Activated gamma-delta T cell treated with Interleukin-2 at 50 U/mL for 16 hours (primary cell): ENCODE measurements at regions not wholly inside any gene's neighbourhood (a gene's known extent, or its start where the extent isn't known, plus 50 kb on each side); places are given as distances from the start of the nearest gene placed in this dataset.
"Not testable (repeated sequence)": the region's sequence is repeated elsewhere in the genome, so short reads cannot be mapped to it uniquely, and the experiment has no call there.

Experiments
- DNase-seq: peaks from one replicate; pipeline ENCODE4 v3.0.0-alpha.2; 2020

DNA sequence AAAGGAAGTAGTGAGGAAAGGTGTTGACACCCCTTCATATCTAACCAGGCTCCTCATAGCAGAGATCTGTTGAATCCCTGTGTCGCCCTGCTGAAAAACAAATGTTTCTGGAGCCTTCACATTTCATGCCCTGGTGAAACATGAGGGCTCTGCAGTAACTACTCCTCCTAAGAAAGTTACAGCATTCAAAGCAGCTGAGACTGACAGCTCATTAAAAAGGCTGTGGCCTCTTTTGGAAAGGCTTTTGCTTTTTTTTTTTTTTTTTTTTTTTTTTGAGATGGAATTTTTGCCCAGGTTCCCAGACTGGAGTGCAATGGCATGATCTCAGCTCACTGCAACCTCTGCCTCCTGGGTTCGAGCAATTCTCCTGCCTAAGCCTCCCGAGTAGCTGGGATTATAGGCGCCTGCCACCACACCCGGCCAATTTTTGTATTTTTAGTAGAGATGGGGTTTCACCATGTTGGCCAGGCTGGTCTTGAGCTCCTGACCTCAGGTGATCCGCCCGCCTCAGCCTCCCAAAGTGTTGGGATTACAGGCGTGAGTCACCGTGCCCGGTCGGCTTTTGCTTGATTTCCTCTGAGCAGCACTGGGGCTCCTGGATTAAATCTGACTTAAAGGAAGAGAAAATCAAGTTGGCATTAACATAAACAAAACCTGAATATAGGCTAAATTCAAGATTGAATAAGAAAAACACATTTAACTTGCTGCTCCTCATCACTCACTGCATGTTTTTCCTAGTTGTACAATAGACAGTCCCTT, 112.9 kb downstream of the PCSK1 start:
- DNase-seq, result not testable (repeated sequence)

DNA sequence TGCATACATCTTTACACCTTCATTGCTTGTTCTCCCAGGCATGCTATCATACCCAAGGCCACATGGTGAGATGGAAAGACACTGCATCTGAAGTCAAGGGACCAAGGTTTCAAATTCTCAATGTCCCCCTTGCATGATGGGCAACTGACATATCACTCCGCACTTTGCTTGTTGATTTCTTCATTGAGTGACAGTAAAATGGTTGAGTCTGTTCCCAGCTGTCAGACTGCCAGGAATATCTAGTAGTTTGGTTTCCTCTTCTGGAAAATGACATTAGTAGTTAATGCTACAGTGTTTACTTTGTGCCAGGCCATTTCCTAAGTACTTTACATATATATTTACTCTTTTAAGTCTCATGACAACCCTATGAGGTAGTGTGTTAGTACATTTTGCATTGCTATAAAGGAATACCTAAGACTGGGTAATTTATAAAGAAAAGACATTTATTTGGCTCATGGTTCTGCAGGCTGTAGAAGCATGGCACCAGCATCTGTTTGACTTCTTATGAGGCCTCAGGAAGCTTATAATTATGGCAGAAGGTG, 114.4 kb downstream of the PCSK1 start:
- no peak for DNase-seq

DNA sequence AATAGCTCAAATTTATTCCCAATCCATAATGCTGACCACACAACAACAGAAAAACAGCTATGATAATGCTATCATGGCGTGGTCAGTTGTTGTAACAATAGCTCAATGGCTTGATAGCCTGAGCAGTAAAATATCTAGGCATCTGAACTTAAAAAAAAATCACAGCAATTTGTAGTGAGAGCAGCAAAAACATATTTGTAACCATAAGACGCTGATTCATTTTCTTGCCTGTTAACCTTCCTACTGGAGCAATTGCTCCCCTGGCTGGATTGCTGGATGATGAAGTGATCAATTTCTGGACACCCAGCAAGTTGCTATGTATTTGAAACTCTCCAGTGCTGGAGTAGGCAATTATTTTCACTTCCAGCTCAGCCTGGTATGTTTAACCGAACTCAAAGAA, 115.1 kb downstream of the PCSK1 start:
- DNase-seq, result no peak

DNA sequence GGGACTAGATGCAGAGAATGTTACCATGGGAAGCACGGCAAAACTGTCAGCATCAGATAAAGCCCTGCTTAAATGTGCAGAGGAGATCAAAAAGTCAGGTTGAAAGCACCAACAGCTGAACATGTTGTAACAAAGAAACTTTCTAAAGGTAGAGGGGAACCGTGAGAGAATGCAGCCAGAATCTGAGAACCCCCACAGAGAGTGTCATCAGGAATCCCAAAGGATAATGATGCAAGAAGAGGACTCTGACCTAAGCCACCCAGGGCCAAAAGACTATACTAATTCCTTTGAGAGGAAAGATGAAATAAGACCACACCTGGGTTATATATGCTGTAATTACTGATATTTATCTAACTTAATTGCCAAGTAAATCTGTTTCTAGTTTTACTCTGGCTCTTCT, 116.6 kb downstream of the PCSK1 start:
- DNase-seq, result no peak

DNA sequence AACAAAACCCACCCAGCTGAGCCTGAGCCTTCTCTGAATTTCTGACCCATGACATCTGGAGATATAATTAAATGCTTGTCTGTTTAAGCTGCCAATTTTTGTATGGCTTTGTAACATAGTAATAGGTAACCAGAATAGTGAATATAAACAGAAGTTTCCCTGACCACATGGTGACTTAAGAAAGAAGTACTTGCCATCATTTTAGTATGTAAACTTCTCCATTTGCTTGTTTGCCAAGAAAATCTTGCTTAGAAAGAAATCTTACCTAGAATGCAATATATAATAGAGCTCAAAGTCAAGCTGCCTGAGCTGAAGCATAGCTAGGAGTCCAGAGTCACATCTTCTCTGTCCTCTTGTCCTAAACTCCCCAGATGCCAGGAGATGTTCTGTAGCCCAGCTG, 117.0 kb downstream of the PCSK1 start:
- DNase-seq, result no peak

DNA sequence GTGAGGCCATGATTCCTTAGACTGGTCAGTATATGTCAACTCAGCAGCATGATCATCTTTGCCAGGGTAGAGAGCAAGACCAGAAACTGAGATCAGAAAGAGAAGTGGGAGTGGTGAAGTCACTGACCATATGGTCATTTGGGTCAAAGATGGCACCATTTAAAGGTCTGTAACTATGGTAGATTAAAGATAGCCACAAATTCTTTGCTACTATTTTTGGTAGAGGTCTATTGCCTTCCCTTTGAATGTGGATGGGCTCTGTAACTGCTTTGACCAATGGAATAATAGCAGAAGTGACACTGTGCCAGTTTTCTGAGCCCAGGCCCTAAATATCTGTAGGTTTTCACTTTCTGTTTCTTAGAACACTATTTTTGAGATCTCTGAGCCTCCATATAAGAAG, 117.6 kb downstream of the PCSK1 start:
- no peak for DNase-seq

DNA sequence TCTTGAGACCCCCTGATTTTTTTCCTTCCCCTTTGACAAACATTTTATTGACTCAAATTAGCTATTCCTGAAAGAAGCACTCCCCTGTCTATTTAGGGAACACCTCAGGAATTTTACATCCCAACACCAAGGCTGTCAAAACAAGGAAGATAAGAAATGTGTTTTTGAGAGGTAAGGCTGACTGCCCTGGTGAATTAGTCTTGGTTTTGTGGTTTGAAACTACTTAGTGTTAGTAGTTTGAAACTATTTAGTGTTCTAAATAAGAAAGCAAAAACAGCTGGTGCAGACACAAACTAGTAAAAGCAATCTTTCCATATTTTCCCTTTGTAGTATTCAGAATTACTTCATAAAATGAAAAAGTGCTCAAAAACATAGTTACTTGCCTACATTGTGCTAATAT, 120.7 kb downstream of the PCSK1 start:
- DNase-seq, result no peak

DNA sequence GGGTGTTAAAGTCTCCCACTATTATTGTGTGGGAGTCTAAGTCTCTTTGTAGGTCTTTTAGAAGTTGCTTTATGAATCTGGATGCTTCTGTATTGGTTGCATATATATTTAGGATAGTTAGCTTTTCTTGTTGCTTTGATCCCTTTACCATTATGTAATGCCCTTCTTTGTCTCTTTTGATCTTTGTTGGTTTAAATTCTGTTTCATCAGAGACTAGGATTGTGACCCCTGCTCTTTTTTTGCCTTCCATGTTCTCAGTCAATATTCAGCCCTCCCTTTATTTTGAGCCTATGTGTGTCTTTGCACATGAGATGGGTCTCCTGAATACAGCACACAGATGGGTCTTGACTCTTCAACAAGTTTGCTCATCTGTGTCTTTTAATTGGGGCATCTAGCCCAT, 126.0 kb downstream of the PCSK1 start:
- DNase-seq, result not testable (repeated sequence)

DNA sequence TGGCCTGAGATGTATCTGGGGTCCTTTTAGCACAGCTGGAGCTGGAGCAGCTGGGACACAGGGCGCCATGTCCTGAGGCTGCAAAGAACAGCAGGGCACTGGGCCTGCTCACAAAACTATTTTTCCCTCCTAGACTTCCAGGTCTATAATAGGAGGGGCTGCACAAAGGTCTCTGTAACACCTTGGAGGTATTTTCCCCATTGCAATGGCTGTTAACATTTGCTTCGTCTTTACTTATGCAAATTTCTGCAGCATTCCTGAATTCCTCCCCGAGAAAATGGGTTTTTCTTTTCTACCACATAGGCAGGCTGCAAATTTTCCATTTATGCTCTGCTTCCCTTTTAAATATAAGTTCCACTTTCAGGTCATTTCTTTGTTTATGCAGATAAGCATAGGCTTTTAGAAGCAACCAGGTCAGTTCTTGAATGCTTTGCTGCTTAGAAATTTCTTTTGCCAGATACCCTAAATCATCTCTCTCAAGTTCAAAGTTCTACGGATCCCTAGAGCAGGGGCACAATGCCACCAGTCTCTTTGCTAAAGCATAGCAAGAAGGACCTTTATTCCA, 130.8 kb downstream of the PCSK1 start:
- no peak for DNase-seq

DNA sequence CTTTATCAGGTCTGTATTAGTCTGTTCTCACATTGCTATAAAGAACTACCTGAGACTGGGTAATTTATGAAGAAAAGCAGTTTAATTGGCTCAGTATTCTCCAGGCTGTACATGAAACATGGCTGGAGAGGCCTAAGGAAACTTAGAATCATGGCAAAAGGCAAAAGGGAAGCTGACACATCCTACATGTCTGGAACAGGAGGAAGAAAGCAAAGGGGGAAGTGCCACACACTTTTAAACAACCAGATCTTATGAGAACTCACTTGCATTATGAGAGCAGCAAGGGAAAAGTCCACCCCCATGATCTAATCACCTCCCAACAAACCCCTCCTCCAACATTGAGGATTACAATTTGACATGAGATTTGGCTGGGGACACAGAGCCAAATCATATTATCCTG, 132.1 kb downstream of the PCSK1 start:
- DNase-seq, result no peak

DNA sequence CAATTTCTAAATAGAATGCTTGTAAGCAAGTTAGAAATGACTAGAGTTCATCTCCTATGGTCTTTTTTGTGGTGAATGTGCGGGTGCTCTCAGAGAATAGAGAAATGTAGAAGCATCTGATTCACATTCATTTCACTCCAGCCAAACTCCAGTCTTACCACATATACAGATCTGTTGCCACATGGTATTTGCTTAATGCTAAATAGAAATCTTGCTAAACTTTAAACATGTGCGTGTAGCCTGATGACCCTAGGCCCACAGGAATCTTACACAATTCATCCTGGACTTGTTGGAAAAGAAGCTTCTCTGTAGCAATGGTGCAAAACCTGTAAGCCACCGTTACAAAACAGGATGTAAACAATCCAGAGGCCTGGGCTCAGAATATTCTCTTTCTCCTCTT, 135.2 kb downstream of the PCSK1 start:
- no peak for DNase-seq

DNA sequence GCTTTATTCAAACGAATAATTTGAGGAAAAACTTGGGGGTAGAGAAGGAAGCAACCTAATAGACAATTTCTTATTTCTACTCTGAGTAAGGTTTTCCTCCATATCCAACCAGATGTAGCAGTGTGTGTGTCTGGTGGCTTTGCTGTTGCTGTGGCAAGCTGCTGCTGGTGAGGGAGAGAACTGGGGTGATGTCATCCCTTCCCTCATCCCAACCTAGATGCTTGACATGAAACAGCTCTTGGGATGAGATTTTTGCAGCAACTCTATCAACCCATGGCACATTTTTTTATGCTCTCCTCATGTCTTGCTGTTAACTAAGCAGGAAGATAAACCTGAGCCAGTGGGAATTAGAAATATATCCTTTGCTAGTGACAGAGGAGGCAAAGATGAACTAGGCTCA, 135.8 kb downstream of the PCSK1 start:
- DNase-seq, result no peak

DNA sequence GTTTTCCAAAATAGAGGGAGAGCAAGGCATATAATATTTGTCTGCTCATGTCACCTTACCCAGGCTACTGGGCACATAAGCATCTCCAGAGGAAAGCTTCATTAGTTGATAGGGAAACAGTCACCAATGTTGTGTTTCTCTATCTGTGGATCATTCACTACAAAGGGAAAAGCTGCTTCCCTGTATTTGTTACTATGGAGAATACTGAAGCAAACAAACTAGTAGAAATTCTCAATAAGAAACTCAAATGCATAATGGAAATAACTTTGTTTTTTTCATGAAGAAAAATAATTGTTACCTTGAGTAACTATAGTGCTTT, 138.2 kb downstream of the PCSK1 start:
- no peak for DNase-seq

DNA sequence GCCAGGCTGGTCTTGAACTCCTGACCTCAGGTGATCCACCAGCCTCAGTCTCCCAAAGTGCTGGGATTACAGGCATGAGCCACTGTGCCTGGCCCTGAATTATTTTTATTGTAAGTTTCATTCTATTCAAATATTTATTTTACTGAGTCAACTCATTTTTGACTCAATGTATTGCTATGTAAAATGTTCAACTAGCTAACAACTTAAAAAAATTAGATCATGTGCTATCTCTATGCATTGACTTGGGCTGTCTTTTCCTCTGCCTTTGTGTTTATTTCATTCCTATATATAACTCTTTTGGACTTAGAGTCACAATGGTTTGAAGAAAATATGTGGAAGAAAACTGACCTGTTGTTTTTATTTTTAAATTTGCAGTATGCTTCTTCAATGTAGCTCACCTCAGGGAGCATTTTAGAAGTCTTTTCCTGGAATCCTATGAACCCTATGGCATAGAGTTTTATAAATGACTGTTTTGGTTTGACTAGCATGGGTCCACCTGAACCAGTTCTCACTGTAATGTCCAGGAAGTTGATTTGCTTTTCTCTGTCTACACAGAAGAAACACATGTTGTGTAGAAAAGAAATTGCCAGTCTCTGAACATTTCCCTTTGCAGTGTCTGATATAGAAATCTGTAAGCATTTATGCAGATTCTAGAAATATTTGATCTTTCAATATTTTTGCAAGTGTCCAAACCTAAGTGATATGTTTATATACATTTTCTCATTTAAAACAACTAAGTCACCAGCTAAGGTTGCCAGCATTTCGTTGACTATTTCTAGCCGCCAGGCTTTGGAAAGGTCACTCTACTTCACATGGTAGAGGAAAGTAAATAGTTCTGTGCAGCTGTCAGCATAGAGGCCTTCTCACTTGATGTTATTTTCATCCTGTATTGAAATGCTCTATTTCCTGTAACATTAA, 138.8 kb downstream of the PCSK1 start:
- DNase-seq, result no peak

DNA sequence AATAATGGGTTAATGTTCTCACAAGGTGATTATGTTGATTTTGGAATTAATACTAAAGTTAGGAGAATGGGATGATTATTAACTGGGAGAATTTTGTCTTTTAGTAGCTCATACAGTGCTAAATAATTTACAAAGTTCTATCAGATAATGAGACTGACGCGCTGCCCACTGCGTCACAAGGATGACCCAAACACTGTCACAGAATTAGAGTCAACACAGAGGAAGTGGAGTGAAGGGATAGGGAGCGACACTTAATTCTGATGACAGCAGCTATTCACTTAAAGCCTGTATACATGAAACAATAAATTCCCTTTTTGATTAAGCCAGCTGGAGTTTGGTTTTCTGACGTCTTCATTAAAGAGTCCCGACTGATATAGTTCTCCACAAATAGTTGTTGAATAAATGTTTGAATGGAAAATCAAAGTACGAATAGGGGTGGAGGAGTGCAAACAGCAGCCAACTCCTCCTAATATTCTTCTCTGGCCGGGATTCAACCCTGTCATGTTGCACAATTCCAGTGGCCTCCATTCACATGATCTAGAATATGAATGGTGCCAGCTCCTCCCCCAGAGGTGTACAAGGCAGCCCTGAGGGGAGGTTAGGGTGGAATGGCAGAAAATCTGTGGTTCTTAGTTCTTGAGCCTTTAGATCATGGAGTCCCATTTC, 140.3 kb downstream of the PCSK1 start:
- no peak for DNase-seq

DNA sequence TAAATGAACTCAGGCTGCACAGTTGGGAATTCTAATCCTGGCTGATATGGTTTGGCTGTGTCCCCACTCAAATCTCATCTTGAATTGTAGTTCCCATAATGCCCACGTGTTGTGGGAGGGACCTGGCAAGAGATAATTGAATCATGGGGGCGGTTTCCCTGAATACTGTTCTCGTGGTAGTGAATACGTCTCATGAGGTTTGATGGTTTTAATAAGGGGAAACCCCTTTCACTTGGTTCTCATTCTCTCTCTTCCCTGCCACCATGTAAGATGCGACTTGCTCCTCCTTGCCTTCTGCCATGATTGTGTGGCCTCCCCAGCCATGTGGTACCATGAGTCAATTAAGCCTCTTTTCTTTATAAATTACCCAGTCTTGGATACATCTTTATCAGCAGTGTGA, 143.8 kb downstream of the PCSK1 start:
- DNase-seq, result not testable (repeated sequence)

DNA sequence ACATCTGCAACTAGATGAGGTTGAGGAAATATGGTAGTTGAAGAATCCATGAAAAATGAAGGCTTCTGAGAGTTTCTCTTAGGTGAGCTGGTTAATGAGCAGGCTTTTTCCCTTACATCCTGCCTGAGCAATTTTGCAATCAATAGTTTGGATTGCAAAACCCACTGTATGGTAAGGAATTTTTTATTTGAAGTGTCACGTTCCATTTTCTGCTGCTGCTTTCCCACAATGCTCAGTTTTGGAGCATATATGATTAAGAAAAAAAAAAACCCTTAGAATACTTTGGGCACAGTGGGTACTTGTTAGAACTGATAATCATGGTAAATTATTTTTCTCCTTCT, 144.2 kb downstream of the PCSK1 start:
- no peak for DNase-seq

DNA sequence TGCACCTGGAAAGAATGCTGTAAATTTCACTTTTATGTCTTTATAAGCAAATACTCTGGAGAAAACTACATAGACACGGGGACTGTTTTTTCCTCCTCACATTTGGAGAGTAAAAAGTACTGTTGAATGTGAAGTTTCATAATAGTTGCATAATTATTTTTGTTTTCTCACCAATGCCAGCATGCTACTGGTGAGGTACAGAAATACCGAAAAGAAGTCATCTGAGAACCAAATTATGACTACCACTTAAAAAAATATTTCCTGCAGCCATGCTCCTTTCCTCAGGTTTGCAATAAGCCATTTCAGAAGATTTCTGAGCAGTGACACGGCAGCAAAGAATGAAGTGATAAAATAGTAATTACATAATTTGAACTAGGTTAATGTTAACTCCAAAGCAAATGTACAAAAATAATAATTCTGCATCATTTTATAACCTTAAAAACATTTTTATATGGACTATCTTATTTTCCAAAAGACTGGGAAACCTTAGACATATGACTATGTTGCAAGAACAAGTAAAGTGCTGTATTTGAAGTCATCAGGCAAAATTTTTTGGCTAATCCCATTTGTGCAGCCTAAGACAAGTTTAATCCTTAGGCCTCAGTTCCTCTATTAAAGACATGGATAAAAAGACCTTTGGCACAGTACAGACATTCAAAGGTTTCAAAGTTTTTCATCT, 144.7 kb downstream of the PCSK1 start:
- DNase-seq, result no peak

DNA sequence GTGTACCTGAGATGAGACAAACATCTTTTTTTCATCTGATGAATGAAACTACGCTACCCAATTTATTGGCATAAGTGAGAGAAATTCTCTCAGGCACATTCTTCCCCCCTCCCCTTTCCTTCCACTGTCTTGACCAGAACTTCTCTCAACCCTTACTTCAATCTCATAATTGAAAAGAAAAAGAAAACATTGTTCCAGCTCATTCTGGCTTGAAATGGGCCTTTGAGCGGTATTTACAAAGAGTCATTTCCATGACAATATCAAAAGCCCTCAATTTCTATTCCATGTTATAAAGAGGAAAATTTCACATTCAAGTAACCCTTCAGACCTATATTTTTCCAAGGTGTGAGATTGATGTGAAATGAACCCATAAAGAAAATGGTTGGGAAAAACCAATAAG, 145.9 kb downstream of the PCSK1 start:
- no peak for DNase-seq

DNA sequence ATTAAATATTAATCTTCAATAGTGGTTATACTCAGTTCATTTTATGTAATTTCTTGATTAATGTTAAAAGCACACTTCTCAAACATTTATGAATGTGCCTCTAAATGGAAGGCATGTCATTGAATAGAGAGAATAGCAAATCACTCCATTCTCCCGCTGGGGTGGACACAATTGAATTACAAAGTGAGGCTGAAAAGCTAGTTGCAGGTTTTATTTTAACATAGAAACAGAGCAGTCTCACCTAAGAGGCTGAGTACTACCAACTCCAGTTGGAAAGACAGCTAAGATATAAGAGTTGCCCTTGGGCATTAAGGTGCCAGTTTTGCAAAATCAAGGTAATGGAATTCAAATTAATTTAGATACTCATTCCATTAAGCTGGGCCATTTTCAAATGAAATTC, 147.2 kb downstream of the PCSK1 start:
- DNase-seq, result no peak

DNA sequence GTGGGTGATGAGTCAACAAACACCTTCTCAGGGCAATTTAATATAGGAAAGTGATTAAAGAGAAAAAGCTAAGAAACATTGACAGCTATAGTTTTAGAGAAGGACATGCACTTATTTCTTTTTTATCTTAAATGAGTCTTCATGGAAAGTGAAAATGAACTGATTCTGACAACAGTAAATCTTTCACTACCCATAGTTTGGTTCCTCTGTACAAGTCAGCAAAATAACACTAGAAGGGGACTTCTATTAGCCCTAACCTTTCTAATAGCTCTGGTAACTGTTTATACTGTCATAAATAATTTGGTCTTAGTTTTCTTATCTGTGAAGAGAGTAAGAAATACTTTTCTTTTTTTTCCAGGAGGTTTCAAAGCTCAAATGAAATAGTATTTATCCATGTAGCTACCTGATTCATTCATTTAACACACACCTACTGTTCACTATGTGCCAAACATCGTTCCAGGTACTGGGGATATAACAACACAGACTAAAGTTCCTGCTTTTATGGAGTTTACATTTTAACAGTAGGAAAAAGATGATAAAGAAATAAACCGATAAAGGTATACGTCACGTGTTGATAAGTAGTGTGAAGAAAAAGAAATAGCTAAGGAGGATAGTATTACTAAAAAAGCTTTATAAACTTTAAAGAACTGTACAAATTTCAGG, 148.2 kb downstream of the PCSK1 start:
- DNase-seq, result no peak

DNA sequence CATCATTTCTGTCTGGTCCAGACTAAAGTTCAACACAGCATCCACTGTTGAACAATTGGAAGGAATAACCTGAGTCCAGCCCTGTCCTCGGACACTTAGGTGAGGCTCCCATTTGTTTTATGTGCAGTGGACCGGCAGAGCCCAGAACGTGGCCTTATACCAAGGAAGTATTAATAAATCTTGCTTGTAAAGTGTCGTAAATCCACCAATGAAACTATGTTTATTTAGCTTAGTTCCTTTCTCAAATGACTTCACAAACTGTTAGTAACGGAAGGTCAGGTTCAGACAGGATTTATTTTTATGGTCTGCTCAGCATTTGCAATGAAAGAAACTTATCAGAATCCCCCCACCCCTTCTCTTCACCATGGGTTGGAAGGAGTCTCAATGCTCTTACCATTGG, 149.5 kb downstream of the PCSK1 start:
- no peak for DNase-seq
